ENCODE measurements at regions not wholly inside any gene's neighbourhood (a gene's known extent, or its start where the extent isn't known, plus 50 kb on each side); places are given as distances from the start of the nearest gene placed in this dataset.
"Not testable (repeated sequence)": the region's sequence is repeated elsewhere in the genome, so short reads cannot be mapped to it uniquely, and the experiment has no call there.

- no peak for DNase-seq
Measured at GRCh38 chr1:68788762-68789161, 291.9 kb upstream of the DEPDC1 start.

DNA sequence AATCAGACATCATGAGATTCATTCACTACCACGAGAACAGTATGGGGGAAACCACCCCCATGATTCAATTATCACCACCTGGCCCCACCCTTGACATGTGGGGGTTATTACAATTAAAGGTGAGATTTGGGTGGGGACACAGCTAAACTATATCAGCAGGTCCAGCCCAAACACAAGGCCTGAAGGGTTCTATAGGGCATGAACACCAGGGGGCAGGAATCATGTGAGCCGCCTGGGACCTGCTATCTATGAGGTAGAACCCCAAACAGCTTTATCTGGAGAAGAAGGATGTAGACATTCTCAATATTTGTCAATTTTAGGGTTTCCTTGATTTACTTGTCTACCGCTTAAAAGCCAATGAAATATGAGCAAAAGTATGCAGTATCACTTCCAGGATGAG lies 294.9 kb upstream of the DEPDC1 start:
- DNase-seq, result no peak

GRCh38 chr1:68795956-68796355 lies 299.1 kb upstream of the DEPDC1 start:
- DNase-seq, result no peak

DNA sequence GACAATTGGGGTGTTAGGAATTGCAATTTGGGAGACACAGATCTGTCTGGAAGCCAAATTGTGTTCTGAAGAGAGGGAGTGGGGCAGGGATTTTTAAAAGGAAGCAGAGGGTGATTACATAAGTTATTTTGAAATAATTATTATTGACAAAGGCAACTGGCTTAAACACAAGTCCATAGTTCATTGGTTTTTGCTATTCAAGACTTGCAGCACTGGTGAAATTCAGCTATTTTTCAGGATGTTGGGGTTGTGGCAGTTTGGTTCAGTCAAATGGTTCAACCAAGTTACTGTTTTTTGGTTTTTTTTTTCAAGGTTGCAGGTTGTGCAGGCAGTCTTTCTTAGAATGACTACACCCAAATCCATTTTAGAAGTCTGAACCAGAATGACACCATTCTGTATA lies 300.0 kb upstream of the DEPDC1 start:
- no peak for DNase-seq

DNA sequence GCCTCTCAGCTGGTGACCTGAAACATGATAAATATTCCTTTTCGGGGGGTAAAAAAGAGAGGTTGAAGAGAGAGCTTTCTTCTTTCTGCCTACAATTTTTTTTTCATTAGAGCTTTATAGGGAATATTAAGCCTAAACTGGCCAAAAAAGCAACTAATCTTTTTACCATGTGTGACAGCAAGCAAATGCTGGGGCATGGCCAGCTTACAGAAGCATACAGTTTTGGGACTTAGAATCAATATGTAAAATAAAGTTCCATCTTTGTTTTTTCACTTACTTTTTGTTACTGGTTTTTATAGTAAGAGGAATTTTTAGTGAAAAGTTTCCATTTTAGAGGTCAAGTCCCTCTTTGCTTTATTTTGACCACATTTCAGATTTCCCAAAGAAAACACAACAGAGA lies 301.2 kb upstream of the DEPDC1 start:
- no peak for DNase-seq

GRCh38 chr1:68799096-68799495 lies 302.2 kb upstream of the DEPDC1 start:
- DNase-seq, result no peak

DNA sequence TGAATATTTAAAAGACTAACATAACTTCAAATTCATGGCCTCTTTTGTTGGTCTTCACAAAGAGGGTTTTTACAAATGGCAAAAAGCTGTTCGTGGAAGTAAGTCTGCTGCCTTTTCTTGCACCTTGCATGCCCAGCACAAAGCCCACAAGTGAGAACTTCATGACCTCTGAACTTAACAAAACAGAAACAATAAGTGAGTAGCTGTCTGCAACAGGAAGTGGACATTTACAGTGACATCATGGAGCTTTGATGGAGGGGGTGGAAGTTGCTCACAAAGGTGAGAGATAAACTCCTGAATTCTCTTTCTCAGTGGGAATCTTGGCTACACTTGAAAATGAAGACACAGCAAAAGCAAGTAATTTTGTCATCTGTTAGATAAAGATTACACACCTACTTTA lies 303.3 kb upstream of the DEPDC1 start:
- no peak for DNase-seq

- no peak for DNase-seq
Measured at GRCh38 chr1:68801440-68801839, 304.6 kb upstream of the DEPDC1 start.

GRCh38 chr1:68805097-68805641 lies 308.3 kb upstream of the DEPDC1 start:
- DNase-seq, result no peak

- no peak for DNase-seq
Measured at GRCh38 chr1:68808351-68808750, 311.5 kb upstream of the DEPDC1 start.

DNA sequence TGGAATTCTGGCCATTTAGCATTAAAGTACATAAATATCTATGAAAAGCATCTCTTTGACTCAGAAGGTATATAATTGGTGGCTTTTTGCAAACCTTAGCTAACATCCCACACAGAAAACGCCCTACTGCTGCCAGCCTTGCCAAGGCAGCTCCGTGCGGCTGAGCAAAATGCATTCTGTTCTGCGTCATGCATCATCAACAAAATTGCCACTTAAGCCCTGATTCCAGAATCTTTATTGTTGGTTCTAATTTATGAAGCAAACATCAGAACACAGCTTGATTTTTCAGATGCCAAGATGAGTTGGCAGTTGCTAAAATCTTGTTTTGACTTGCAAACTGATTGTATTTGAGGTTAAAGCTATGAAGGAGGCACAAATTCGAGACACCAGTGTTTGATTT lies 314.9 kb upstream of the DEPDC1 start:
- no peak for DNase-seq

GRCh38 chr1:68812333-68812732 lies 315.5 kb upstream of the DEPDC1 start:
- no peak for DNase-seq

DNA sequence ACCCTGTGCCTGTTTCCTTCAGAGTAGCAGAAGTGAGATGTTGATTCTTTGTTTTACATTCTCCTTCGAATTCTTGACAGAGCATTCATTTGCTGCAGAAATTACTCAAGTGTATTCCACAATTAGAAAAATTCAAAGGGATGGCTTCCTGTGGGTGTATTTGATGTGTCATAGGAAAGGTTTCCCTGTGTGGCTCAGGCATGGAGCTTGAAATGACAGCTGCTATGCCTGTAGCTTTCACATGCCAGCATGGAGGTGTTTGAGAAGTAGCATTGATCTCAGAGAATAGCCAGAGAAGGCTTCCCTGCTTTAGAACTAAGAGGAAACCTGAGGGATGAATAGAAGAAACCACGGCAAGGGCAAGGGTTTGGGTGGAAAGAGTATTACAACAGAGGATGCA lies 317.2 kb upstream of the DEPDC1 start:
- DNase-seq, result no peak

- no peak for DNase-seq
Measured at GRCh38 chr1:68815632-68816031, 318.8 kb upstream of the DEPDC1 start.

- DNase-seq, result not testable (repeated sequence)
Measured at GRCh38 chr1:68817505-68818210, 320.8 kb upstream of the DEPDC1 start.

DNA sequence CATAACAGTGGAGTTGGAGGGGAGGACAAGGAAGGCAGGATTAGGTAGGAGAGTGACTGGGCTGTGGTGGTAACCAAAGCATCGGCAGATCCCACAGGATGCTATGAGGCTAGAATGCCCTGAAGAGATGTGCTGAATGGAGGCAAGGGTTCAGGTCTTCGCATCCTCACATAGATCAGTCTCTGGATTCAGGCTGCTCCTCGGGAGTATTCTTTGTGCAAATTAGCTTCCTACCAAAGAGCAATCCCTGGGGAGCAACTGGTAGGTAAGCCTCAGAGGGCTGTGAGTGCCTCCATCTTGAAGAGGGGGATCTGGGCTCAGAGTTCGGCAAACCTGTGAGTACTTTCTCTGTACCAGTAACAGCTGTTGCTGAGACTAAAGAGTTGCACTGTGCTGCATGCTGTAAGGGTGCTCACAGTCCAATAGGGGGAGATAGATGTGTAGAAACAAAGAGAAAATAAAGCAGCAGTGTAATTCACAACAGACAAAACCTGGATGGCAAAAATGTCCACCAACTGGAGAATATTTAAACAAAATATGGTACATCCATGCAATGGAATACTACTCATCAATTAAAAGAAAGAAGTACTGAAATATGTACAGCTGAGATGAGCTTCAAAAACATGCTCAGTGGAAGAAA lies 322.4 kb upstream of the DEPDC1 start:
- no peak for DNase-seq

- no peak for DNase-seq
Measured at GRCh38 chr1:68820151-68820550, 323.3 kb upstream of the DEPDC1 start.

- no peak for DNase-seq
Measured at GRCh38 chr1:68826836-68827235, 330.0 kb upstream of the DEPDC1 start.

GRCh38 chr1:68827261-68827660 lies 330.4 kb upstream of the DEPDC1 start:
- no peak for DNase-seq

- DNase-seq, result no peak
Measured at GRCh38 chr1:68828013-68828412, 331.1 kb upstream of the DEPDC1 start.

- DNase-seq, result no peak
Measured at GRCh38 chr1:68831281-68831680, 334.4 kb upstream of the DEPDC1 start.

DNA sequence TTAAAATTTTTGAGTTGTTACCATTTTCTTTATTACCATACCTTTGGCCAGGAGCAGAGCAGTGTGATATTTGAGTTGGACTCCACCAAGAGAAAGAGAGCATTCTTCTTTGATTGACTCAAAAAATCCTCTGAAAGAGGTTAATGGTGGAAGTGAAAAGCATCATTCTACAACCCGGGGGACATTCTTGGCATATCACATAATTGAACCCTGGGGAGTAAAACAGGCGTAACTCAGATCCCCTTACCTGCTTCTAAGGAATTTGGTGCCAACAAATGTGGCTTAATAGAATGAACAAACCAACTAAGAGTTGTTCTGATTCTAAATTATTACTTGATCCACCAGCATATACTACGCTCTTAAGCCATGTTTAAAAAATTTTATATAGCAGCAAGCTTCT lies 351.1 kb upstream of the DEPDC1 start:
- DNase-seq, result no peak

DNA sequence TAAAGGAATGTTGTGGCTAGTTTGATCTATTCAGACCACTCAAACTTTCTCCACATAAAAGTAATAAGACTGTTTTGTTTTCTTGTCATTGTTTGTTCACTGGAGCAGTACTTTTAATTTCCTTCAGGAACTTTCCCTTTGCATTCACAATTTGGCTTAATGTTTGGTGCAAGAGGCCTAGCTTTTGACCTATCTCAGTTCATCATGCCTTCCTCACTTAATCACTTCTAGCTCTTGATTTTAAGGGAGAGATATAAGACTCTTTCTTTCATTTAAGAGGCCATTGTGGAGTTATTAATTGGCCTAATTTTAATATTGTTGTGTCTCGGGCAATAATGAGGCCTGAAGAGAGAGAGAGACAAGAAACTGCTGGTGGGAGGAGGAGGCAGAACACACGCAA lies 371.7 kb upstream of the DEPDC1 start:
- no peak for DNase-seq

DNA sequence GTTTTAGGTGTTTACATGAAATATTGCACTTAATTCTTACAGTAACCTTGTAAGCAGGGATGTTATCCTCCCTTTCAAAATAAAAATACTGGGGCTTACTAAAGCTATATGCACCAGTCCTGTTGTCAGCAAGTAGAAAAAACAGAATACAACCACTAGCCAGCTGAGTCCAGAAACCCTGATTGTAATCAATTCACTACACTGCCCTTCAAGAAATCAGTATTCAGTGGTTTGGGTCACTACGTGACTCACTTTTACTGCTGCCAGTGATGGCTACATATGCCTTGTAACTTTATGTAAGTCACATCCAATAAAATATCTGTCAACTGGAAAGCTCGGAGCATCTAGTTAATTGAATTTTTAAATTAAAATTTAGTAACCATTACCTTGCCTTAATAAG lies 376.3 kb upstream of the DEPDC1 start:
- DNase-seq, result no peak

All from AML-193 (cell line).